Stimulated activated CD4-positive, alpha-beta T cell treated with anti-CD3 and anti-CD28 coated beads, Interleukin-15, amount 100 ng/mL, for 48 hours (primary cell): ENCODE measurements at regions not wholly inside any gene's neighbourhood (a gene's known extent, or its start where the extent isn't known, plus 50 kb on each side); places are given as distances from the start of the nearest gene placed in this dataset.
"Not testable (repeated sequence)": the region's sequence is repeated elsewhere in the genome, so short reads cannot be mapped to it uniquely, and the experiment has no call there.

Experiments
- DNase-seq, 2 donors: peaks; one replicate each; pipeline ENCODE4 v3.0.0-alpha.2; 2020; ENCODE audit warnings: low read depth in 2 of 2

DNA sequence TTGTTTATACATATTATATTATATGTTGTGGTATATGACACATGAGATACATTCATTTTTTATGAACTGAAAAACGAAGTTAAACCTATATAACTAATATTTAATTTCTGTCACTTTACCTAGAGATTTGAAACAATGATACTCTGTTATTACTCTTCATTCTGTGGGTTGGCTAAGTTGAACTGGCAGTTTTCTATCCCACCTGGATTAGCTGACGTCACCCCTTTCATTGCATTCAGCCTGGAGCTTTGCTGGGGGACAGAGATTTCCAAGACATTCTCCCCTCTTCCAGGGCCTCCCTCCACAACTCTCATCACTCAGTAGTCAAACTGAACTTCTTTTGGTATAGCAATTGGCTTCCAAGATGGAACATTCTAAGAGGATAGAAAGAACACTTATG lies 309.2 kb upstream of the SATB1 start:
- DNase-seq, result no peak

DNA sequence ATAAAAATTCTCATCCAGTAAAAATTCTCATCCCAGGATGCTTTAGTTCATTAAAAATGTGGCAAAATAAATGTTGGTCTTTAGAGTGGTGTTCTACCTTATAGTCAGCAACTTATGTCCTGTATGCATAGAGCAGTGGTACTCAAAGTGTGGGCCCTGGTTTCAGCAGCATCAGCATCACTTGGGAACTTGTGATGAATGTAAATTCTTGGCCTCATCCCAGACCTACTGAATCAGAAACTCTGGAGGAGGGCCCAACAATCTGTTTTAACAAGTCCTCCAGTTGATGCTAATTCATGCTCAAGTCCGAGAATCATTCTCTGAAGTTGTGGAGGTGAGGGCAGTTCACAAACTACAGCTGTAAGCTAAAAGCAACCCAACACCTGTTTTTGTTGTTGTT lies 307.3 kb upstream of the SATB1 start:
- DNase-seq, result no peak

DNA sequence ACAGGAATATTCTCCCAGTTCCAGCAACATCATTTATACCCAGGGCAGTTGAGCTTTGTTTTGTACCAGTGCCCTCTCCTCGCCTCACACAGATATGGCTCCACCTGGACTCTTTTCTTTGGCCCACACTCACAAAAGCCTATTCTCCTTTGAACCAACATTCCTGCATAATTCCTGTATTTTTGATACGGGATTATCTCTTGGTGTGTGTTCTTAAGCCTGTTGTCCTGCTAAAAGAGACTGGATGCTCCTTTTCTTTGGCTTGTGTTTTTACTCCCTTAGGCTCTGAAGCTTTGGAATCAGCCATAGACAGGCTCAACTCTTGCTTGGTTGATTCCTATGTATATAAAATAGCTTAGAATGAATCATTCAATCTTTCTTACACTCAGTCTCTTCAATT lies 305.4 kb upstream of the SATB1 start:
- DNase-seq, result no peak

DNA sequence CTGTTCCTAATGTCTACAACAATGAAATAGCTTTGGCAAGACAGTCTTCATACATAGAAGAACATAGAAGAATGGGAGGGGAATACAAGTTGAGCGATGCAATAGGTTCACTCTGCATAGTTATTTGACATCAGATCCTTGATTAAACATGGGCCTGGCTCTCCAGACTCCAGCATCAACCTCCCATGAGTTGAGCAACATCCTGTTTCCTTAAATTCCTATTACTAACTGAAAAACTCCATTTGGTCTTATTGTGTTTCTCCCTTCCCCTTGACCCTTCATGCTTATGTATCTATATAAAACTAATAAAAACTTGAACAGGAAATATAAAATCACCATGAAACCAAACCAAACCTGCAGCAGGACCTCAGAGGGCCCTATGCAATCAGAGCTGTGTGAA lies 304.5 kb upstream of the SATB1 start:
- DNase-seq, result no peak

DNA sequence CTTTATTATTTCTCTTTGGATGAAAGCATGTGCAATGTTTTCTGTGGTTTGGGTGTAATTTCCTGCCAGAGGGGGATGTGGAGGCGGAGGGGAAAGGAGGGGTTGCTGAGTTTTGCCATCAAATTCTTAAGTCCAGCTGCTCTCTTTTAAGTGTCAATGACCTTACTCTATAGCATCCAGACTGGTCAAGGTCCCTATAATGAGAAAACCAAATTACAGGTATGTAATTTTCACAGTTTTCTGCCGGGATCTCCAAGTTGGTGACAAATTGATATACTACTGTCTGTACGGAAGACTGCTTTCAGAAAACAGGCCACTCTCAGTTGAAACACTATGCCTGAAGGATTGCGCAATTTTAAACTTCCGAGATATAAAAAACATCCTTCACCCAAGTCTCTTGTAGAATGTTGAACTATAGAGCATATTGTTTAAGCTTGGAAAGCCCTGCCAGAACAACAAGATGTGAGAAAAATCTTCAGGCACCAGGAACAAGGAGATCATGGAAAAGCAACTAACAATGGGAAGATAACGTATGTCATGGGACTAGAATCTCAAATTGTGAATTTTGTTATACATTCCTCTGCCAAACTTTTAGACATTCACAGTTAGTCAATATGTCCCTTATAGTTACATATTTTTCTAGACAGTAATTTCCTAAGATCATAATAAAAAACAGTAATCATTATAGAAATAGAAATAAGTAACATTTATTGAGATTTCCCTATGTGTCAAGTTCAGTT lies 300.7 kb upstream of the SATB1 start:
- no peak for DNase-seq

GRCh38 chr3:18724456-18724855 lies 299.3 kb upstream of the SATB1 start:
- DNase-seq, result no peak

- DNase-seq, result no peak
Observed at GRCh38 chr3:18723206-18723810, 298.2 kb upstream of the SATB1 start.

GRCh38 chr3:18720543-18720942 lies 295.4 kb upstream of the SATB1 start:
- DNase-seq, result no peak

- no peak for DNase-seq
Observed at GRCh38 chr3:18717598-18717997, 292.5 kb upstream of the SATB1 start.

- no peak for DNase-seq
Observed at GRCh38 chr3:18716821-18717220, 291.7 kb upstream of the SATB1 start.

GRCh38 chr3:18716101-18716500 lies 291.0 kb upstream of the SATB1 start:
- DNase-seq, result no peak

GRCh38 chr3:18715208-18715607 lies 290.1 kb upstream of the SATB1 start:
- DNase-seq, result no peak

DNA sequence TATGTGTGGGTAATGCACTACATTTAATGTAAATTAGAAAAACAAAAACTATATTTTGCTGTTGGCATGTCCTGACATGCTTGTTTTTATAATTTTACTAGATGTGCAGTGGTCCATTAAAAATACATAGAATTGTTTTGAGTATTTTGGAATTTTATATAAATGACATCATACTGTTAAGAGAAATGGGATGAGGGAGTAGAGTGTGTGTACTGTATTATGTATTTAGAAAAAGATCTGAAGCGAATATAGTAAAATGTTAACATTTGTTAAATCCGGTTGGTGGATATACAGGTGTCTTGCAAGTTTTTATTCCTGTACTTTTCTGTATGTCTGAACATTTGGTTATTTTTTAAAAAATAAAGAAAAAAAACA lies 288.4 kb upstream of the SATB1 start:
- DNase-seq, result no peak

DNA sequence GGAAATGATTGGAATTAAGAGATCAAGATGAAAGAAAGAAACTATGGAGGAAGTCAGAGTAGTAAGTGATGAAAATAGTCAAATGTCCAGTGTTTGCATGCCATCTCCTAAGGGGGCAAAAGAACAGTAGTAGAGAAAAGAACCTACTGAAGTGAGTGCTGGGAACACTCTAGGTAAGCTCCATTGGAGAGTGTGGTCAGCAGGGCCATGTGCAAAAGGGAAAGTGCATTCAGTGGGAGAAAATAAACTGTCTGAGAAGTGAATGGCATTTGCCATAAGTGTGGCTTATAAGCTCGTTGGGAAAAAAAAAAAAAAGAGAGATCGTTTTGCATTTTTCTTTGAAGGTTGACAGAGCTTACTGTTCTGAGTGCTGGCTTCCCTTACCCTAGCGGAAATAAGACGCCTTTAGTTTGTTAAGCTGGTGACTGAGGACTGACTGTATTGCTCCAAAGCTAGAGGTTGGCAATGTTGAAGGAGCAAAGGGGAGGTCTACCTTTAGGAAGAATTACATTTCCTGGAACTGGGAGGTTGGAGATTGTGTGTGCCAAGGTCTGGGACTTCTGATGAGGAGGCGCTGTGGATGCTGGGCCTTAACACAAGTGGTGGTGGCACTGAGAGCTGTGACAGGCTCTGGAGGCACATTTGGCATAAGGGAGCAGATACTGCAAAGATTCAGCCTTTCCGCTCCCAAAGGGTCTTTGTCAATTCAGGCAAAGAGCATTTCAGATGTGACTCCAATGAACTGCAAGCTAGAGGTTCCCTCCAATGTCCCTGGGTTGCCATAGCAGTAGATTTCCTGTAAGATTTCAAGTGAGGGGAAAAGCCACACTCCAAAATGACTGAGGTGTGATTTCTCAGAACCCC lies 287.8 kb upstream of the SATB1 start:
- DNase-seq, result peak; percentile 33 to 46

DNA sequence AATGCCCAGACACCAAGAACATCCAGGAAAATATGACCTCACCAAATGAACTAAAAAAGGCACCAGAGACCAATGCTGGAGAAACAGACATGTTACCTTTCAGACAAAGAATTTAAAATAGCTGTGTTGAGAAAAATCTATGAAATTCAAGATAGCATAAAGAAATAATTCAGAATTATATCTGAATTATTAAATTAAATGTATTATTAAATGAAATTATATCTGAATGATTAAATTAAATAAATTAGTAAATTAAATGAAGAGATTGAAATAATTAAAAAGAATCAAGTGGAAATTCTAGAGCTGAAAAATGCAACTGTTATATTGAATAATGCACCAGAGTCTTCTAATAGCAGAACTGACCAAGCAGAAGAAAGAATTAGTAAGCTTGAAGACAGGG lies 279.2 kb upstream of the SATB1 start:
- no peak for DNase-seq

GRCh38 chr3:18703798-18704197 lies 278.7 kb upstream of the SATB1 start:
- DNase-seq, result no peak

DNA sequence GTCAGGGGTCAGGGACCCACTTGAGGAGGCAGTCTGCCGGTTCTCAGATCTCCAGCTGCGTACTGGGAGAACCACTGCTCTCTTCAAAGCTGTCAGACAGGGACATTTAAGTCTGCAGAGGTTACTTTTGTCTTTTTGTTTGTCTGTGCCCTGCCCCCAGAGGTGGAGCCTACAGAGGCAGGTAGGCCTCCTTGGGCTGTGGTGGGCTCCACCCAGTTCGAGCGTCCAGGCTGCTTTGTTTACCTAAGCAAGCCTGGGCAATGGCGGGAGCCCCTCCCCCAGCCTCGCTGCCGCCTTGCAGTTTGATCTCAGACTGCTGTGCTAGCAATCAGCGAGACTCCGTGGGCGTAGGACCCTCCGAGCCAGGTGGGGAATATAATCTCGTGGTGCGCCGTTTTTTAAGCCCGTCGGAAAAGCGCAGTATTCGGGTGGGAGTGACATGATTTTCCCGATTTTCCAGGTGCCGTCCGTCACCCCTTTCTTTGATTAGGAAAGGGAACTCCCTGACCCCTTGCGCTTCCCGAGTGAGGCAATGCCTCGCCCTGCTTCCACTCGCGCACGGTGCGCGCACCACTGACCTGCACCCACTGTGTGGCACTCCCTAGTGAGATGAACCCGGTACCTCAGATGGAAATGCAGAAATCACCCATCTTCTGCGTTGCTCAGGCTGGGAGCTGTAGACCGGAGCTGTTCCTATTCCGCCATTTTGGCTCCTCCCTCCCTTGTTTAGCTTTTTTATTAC lies 268.6 kb upstream of the SATB1 start:
- DNase-seq, result not testable (repeated sequence)

DNA sequence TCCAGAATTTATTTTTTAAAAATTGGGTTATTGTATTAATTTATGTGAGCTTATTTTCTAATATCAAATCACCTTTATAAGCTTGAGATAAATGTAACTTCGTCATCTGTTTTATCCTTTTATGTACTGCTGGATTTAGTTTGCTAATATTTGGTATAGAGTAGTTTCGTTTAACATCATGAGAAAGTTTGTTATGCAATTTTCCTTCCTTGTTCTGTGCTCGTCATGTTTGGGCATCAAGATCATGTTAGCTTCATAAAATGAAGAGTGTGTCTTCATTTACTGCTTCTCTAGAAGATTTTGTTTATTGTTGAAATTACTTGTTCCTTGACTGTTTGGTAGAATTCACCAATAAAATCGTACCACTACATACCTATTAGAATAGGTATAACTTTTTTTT lies 262.1 kb upstream of the SATB1 start:
- no peak for DNase-seq

GRCh38 chr3:18683900-18684299 lies 258.8 kb upstream of the SATB1 start:
- DNase-seq, result no peak

- DNase-seq, result no peak
Observed at GRCh38 chr3:18681818-18682345, 256.7 kb upstream of the SATB1 start.

- no peak for DNase-seq
Observed at GRCh38 chr3:18680758-18681157, 255.6 kb upstream of the SATB1 start.

GRCh38 chr3:18679238-18679637 lies 254.1 kb upstream of the SATB1 start:
- peak in 1 of 2 donors; percentile 42 for DNase-seq
